SW480 (cell line): ENCODE measurements at regions not wholly inside any gene's neighbourhood (a gene's known extent, or its start where the extent isn't known, plus 50 kb on each side); places are given as distances from the start of the nearest gene placed in this dataset.

Source experiments
- DNase-seq: peaks from one replicate; pipeline ENCODE4 v3.0.0-alpha.2; 2016; ENCODE audit warnings: low spot score

DNA sequence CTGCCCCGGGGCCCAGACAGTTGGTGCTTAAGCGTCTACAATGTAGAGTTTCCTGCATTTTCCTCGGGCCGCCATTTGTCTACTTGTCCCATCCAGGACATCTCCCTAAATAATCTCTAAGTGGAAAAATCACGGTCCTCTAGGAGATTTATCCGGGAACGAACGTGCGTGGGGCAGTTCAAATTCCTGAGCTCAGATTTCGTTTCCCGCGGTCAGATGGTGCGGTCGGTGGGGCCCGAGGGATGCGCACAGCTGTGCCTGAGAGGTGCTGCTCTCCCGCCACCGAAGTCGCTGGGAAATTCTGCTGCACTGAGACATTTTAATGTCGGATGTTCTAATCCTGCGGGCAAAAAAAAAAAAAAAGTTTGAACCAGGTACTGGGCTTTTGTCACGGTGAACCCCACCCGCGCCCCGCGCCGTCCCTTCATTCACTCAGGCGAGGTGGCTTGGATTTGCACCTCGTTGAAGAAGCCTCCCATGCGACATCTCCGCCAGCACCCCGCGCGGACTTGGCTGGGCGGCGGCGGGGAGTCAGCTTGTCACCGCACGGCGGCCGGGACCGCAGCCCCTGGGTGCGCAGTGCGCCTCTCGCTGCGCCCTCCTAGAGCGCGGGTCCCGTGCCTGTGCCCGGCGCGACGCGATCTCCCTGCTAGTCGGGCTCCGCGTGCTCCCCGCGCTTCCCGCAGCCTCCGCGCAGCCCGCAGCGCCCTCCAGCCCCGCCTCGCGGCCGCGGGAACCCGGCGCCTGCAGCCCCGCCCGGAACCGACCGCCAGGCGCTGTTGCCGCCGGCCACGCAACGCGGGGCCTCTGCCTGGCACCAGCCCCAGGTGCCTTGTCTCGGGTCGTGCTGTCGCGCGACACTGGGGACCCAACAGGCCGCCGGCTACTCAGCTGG lies 191.9 kb upstream of the TCF4 start:
- no peak for DNase-seq

DNA sequence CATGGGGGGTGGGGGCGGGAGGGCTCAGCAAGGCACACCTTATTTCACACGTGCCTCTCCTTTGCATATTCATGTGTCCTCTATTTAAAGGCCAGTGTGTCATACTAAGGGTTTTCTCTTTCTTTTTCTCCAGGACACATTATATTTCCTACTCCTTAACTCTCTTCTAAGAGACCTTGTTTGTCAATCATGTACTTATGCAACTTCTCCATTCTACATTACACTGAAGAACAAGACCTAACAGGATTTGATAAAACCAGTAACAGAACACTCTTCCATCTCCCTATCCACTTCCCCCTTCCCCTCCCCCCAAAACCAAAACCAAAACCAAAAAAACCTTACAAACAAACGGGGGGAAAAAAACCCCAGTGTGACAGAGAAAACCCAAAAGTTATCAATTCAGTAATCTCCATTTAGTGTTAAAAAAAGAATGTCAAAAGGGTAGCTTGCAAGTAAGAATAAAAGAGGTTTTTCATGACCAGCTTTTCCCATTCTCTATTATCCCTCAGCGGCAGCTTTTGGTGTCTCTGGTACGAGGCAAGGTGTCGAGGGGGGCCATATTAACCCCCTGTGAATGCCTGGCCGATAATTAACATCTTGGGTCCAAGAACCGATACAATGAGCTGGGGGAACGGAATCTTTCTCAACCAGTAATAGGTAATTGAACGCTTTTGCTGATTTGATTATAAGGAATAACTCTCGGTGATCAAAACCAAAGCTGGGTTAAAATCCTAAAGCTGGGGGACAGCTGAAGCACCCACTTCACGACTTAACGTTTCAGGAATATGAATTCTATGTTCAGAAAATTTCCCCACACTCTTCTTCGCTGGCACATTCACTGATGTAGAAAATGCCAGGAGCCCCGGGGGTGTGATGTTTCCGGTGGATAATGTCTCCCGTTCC lies 191.0 kb upstream of the TCF4 start:
- DNase-seq = no peak

DNA sequence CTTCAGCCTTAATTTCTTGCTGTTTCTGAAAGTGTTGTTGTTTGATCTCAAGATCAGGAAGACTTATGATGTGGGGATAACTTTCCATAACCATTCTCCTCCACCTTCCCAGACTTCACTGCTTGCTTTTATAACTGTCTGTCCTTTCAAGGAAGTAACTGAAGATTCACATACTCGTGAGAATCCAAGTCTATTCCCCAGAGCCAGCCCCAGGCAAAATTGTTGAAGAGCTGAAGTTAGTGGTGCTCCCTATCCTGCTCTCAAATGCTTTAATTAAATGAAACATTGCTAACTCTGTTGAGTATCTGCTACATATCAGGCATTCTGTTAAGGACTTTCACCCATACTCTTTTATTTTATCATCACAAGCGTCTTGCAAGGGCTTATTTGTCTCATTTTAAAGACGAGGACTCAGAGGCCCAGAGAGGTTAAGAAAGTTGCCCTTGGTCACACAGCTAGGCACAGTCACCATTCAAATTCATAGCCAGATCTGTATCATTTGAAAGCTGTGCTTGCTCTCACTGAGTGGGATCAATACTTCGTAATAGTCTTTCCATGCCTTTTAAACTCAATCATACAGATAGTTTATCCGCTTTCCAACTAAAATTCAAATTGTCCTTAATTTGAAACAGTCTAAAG lies 189.8 kb upstream of the TCF4 start:
- no peak for DNase-seq

DNA sequence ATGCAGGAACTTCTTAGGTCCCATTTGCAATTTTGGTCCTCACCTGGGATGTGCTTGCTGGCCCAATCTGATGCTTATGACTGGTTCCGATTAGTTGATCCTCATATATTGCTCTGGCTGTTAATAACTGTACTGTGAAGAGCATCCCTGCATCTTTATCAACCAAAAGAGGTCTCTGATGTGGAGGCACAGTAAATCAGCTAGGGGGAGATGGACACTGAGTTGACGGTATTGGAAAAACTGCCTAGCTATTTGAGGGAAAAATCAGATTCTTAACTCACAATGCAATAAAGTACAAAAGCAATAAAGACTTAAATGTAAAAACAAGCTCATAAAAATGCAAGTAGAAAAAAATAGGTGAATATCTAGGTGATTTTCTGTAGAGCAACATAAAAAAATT lies 188.0 kb upstream of the TCF4 start:
- DNase-seq = no peak

DNA sequence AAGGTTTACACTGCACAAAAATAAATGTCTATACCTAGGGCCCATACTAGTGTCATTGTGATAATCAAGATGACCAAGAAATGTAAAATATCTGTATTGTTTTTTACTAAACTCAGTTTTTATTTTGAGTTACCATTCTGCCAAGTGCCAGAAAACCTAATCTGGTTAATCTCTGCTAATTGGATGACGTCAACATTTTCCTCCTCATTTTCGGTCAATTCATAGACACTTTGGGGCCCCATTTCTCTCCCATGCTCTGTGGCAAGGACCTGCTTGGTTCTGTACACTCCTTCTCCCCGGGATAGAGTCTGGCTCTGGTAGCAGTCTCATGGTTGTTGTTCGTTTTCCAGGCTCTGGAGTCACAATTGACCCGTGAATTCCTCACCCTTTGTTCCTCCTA lies 186.5 kb upstream of the TCF4 start:
- no peak for DNase-seq

DNA sequence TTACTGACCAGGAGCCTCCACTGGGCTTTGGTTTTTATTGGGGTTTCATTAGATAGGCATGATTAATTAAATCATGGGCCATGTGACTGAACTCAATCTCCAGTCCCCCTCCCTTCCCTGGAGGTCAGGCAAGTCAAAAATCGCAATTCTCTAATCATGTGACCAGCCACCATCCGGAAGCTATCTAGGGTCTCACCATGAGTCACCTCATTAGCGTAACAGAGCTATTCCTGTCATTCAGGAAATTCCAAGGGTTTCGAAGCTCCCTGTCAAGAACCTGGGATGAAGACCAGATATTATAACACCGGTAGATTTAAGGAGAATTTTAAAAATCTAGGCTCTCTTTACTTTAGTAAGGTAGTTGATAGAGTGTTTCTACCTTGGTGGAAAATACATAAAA lies 180.3 kb upstream of the TCF4 start:
- no peak for DNase-seq

DNA sequence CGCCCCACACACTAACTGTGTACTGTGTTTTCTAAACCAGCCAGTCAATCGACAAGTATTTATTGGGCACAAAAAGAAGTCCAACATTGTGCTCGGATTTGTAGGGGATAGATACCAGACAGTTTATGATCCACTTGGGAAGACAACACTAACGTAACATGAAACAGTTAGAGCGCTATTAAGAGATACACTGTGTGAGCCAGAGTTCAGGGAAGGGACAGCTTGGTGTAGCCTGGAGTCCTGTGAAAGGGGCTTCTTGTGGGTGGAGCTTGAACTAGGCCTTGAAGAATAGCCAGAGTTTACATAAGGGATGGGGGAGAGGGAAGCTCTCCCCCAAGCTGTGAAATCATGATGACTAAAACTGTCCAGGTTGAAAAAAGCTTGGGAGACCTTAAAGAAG lies 176.4 kb upstream of the TCF4 start:
- DNase-seq = no peak

DNA sequence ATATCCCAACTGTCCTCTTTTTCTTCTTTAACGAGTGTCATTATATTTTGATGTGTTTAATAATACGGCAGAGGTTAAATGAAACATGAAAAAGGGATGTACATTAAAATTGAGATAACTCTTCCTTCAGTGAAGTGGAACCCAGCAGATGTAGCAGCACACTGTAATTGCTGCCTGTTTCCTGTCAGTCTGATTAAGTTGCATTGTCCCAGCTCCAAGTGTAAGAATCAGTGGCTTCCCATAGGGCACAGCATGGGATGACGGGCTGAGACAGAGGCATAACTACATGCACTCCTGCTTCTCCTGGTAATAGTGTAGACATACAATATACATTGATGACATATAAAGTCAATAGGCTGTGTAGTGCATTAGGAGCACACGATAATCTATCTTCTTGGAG lies 175.8 kb upstream of the TCF4 start:
- DNase-seq = no peak

DNA sequence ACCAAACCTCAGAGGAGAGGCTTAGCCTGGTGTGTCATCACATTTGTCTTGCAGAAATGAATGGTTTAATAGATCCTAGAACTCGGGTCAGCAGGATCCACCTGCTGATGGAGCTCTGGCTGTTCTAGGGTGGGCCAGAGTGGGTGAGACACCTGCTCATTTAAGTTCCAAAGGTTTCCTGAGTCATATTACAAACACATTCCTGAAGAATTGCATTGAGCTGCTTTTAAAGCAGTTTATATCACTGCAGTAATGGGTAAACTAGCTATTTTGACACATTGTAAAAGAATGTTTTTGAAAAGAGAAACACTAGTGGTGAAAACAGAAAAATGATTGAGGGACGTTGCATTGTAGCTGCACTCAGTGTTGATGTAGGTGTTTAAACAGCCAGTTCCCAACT lies 175.3 kb upstream of the TCF4 start:
- DNase-seq = peak; percentile 28

DNA sequence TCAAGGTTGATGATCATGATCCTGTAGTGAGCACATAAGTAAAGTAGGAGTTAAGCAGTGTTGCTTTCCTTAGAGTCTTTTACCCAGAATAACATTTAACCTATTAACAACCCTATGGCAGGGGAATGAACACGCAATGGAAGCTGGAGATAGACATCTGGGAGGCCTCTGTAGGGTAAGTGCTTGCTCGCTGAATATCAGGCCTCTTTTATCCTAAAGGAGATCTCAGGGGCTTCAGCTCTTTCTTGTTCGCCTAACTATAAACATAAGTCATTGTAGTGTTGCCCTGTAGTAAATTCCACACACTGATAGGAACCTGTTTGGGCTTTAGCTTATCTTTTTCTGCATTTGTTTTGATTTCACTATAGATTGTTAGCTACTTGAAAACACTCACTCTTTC lies 174.4 kb upstream of the TCF4 start:
- no peak for DNase-seq

DNA sequence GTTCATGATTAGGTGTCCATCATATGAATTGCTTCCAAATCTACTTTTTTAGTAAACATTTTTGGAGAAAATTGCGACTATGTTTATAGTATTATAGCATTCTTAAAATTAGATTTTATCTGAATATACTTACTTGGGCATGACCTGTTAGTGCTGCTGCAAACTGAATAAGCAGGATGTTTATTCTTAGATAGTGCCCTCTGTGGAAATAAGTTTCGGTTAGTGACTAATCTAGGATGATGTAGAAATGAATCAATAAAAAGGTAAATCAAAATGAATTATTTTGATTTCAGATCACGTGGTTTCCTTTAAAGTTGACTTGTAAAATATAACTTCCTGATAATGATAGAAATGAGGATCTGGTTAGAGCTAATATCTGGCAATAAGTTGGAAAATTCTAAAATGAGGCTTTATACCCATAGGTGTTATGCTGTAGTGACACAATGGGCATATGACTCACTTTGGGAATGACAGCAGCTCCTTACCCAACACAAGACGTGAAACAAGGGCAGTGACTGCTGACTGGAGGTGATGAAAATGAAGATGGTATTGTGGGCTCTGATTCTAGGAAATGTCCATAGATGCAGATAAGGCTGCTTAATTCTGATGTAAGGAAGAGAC lies 165.8 kb upstream of the TCF4 start:
- no peak for DNase-seq

DNA sequence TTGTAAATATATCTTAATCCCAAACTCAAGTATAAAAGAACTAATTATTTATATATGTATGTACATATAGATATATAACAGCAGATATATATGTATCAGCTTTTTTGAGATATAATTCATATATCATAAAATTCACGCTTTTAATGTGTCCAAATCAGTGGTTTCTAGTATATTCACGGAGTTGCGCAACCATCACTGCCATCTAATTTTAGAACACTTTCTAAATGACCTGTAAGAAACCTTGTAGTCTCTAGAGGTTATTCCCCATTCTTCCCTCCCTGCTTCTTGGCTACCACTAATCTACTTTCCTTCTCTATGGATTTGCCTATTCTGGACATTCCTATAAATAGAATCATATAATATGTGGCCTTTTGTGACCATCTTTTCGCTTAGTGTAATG lies 163.5 kb upstream of the TCF4 start:
- DNase-seq = no peak

DNA sequence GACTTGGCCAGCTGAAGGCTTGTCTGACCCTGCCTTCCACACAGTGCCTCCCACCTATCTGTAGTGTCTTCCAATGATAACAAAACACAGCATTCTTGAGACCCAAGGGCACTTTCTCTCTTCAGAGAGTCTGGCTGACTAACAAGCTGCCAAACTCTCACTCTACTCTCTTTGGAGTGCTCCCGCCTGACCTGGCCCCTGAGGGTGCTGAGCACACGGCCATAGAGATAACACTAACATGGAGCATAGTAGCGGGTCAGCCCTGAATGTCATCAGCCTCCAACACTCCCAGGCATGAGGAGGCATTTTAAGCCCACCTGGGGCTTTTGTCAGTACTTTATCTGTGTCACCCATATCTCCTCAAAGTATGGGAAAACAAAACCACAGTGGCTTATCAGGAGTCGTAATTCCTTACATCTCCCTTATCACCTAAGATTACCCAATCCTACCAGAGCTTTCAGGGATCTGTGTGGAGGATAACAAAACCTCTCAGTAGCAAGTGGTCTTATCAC lies 160.3 kb upstream of the TCF4 start:
- no peak for DNase-seq

DNA sequence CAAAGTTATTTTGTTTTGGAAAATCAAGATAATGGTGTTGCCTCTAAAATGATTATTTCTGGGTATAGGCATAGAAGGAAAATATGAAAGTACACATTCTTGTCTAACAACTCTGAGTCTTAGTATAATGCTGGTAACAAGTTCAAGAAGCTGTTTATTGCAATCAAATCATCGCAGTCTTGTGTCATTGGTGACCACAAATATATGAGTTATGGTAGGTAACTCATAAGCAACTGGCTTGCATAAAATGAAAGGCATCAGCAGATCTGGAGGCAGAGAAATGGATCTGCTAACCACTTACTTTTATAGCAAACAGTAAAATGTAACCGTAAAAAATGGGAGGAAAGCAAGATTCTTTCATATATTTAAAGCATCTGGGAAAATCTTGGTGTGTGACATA lies 156.2 kb upstream of the TCF4 start:
- DNase-seq = no peak

DNA sequence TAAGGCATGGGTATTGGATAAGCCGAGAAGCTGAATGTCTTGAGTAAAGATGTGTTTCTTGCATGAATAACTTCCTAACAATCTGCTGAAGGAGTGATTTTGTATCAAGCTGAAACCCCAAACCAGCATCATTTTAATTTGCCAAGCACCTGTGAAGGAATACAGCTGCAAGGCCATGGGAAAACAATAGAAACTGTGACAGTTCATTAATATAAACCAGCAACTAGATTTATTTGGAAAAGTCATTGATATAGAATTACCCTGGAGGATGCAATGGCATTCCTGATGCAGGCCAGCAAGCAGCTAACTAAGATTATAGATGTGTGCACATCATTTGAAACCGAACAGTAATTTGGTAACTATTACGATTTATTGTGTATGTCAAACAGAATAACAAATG lies 155.7 kb upstream of the TCF4 start:
- no peak for DNase-seq

DNA sequence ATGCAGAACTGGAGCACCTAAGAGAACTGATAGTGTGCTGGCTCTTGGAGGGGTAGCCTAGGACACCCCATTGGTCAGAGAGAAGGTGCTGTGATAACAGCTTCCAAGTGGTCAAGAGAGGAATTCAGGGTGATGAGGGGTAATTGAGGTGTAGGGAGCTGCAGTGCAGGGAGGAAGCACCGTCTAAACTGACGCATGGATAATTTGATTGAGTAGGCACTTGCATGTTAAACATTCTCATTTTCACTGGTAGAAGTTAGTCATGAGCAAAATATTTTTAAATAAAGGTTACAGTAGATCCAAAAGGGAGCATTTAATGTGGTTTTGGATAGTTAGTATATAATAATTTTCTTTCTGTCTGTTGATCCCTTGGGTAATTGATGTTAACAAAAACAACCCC lies 155.1 kb upstream of the TCF4 start:
- DNase-seq = no peak

DNA sequence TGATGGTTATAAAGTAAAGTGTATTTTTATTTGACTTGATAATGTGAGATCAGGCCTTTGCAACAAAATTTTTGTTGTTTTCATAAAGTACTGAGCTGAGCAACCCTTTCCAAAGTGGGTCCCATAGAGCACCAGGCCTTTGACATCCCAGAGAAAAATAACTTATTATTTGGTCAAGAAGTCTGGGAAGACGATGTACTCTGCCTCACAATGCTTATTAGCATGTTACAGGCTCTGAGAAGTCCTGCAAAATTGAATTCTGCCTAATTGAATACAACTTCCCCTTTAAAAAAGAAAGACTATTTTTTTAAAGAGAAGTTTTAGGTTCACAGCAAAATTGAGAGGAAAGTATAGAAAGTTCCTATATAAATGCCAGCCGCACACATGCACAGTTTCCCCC lies 151.5 kb upstream of the TCF4 start:
- DNase-seq = no peak

DNA sequence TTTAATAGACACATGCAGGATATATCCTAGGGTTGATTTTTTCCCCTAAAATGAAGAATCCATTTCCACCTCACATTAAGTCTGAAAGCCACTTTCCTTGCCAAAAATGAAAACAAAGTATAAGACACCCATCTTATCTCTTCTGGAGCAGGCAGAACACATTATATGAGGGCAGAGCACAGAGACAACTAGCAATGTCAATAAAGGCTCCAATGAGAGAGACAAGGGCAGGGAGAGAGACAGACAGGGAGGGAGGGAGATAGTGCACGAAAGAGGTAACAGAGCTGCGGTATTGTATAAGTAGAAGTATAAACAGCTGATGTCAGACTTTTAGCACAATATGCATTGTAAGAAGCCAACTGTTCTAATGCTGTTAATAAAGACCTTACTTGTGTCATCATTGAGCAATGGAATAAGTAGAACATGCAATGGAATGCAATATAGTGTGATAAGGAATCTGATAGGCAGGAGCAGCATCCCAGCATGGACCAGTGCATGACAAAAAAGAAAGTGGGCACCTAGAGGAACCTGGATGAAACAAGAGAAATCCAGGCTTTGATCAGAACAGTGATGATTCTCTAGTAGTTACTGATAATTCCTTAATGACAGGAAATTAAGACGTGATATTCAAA lies 150.6 kb upstream of the TCF4 start:
- DNase-seq = no peak

DNA sequence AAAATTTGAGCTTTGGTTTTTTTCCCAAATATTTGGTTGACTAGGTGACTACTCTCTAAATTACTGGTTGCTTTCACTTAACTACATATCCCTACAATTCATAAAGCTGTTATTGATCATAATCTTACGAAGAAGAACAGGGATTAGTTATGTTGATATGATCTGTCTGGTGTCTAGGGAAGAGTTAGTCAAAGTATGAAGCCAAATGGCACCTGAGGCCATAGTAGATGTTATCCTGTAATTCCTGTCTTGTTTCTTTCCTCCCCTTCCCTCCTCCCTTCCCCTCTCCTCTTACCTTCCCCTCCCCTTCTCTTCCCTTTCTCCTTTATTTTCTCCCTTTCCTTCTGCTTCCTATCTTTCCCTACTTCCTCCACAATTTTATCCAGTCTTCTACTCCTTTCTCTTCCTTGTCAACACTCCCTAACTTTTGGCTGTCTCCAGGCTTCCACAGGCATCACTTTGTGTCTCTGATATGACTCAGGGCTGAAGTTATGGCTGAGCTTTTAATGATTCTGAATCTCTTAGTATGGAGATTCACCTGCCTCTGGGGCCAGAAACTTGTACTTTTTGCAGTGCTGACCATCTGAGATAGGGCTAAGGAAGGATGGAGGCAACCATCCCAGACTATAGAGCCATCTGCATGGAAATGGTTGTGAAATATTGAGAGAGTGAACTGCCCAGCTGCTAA lies 149.9 kb upstream of the TCF4 start:
- DNase-seq = no peak

DNA sequence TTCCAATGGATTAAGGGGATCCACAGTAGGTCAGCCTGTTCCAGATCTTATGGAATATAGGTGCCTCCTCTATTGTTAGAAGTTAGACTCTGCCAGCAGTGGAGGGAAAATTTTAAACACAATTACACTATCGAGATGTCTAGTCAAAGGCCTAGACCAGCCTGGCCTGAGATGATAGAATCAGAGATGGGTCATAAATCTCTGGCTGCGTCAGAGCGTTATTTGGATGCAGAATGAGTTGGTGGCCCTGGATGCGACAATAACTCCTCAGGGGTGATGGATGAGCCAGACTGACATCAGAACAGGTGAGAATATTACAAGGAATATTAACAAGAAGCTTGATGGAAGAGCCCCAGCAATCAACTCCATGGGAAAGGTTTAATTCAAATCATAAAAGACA lies 149.3 kb upstream of the TCF4 start:
- no peak for DNase-seq

DNA sequence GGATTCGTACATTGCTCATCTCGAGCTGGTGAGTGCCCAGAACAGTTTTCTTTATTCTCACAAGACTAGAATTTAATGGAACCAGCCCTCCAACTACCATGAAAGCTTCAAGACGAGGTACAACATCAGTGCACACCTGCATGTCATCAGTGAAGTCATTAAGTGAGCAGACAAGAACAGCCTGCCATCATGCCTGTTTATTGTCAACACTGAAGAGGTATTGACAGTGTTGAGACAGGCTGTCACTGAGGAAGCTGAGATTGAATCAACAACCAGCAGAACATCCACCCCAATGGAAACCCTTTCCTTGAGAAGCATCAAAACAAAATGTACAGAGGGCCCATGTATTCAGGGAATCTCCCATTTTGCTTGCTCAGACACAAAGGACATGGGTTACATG lies 148.0 kb upstream of the TCF4 start:
- DNase-seq = no peak
